NCI-H446 (cell line): ENCODE measurements at regions not wholly inside any gene's neighbourhood (a gene's known extent, or its start where the extent isn't known, plus 50 kb on each side); places are given as distances from the start of the nearest gene placed in this dataset.

Experiments used
- DNase-seq, 2 experiments: peaks; one replicate each; lab custom pipeline; 2025; lab: John Stamatoyannopoulos, UW

DNA sequence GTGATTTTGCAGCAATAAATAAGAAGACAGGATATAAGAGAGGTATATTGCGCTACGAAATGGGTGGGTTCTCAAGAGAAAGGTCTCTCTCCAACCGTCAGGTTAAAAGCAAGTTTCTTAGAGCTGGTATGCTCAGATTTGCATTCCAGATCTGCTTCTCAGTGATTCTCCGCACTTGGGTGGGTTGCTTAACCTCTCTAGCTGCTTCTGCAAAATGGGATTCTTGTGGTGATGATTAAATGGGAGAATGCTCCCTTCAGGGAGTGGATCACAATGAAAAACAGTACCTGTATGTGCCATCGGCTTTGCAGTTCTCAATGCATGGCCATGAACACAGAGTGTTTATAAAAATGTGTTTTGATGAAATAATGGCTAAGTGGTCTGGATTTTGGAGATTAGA is 477.7 kb downstream of the TNS1 start:
- DNase-seq, result no peak

- DNase-seq, result no peak
Measured at GRCh38 chr2:217523286-217523685, 479.5 kb downstream of the TNS1 start.

GRCh38 chr2:217521820-217522219 is 481.0 kb downstream of the TNS1 start:
- no peak for DNase-seq

DNA sequence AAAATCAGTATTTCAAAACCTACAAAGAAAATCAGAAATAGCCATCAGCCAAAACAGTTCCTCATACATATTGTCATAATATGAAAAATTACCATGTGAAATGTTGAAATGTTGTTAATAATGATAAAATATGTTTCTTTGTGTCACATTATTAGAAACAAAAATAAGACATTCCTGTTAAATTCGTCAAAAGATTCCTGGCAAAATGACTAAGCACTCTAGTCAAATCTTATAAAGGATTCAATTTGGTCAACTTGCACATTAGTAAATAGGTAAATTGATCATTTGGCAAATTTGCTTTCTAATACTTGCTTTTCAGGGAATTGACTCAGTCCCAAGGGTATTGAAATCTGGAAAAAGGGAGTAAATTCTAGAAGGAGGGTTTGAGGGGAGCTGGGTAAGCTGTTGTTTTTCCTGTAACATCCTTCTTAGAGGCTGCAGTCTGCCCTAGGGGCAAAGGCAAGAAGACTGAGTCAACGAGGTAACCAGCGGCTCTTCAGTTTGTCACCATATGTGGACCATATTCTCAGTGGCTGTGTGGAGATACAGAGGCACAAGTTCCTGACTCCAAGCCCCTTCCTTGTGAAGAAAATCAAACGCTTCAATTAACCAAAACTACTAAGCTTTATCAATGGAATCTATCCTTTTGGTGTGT is 482.3 kb downstream of the TNS1 start:
- no peak for DNase-seq

DNA sequence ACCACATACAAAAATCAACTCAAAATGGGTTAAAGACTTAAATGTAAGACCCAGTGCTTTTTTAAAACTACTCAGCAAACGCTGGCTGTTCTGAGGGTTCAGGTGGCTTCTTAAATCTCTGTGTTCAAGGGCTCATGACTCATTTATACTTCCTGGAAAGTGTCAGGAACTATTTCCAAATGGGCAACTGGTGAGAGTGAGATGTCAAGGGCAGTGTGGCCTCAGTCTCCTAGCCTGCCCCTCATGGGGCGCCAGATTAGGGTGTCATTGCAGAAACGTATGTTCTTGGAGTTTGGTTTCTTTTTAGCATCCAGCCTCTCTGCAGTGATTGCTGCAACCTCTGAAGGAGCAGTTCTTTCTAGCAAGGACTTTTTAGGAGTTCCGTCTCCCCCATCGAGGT is 485.4 kb downstream of the TNS1 start:
- DNase-seq, result no peak

DNA sequence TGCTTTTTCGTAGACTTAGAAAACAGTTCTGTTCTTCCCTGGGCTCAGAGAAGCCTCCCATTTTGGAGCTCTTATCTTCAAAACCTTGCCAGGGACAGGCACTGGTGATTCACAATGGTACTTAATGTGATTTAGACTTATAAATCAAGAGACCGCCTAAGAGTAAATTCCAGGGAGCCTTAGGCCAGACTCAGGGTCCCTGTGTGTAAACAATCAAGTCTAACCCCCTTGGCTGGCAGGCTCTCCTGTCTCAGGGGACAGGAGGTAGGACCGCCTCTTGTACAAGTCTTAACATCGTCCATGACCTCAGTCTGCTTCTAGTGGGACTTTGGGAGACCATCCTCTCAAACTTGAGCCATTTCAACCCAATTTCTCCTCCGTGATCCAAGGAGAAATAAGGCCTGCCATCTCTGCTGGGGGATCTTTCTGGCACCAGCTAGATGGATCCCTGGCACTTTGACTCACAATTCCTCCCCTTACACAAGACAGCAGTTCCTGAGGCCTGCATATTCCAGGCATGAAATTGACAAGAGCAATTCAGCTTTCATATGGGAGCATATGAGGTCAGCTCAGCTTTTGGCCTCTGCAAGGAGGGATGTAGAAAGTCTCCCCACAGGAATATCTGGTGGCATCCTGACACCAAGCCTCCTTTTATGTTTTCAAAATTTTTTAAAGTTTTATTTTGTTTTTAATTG is 487.0 kb downstream of the TNS1 start:
- no peak for DNase-seq

- DNase-seq, result no peak
Measured at GRCh38 chr2:217513258-217513657, 489.5 kb downstream of the TNS1 start.

DNA sequence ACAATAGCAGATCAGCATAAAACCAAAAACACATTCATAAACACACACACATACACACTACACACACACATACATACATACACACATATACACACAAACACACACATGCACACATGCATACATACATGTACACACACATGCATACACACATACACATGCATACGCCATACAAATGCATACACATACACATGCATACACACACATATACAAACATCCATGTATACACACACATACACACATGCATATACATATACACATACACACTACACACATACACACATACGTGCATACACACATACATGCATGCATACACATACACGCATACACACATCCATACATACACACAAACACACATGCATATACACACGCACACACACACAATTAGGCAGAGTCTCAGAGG is 490.1 kb downstream of the TNS1 start:
- no peak for DNase-seq

DNA sequence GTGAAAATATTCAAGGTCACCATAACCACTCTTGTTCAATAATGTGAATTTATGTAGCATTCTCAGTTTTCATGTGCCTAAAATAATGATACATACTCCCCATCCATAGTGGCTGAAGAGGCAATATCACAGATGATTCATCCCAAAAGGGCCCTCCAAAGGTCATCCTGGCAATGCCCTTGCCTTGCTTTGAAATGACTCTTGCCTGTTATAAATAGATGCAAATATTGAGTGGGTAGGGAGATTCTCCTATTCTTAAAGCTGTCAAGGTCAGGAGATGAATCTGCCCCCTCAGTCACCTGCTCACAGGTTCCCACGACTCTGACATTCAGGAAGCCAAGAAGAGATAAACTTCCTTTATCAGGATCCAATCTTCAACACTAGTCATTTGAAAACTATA is 490.5 kb downstream of the TNS1 start:
- DNase-seq, result no peak

DNA sequence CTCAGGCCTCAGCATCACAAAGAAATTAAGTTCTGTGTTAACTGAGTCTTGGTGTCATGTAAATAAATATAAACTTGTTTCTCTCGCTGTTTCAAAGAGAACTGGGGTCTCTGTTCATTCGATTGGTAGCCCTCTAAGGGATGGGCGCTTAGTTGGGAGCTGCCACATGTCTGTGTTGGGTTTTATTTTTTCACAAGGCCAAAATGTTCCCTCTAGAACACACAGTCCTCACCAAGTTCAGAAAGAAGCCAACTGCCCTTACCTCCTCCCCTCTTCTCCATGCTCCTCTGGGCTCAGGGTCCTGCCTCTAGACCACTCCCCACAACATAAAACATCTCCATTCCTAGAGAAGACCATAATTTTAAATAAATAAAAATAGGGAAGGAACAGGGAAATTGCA is 490.9 kb downstream of the TNS1 start:
- no peak for DNase-seq

DNA sequence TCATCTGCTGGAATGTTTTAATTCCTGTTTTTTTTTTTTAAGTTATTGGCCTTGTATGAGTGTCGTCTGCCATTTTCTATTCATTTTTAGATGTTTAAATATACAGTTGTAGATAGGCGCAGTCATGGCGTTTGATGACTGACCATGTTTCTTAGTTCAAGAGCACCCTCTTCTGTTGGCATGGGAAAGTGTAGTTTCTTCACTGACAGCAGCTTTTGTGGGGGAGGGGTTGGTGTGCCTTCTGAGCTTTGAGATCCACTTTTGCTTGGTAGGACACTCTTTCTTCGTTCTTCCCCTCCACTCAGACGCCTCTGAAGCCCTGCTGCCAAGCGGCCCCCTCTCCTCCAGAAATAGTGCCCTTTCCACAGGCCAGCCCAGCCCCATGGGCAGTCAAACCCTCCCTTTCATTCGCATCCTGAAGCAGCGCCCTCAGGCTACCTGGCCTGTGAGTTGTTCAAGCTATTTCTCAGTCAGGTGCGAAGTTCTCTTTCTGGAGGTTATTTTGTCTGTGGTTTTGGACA is 492.0 kb downstream of the TNS1 start:
- peak; percentile 63 to 84 for DNase-seq

DNA sequence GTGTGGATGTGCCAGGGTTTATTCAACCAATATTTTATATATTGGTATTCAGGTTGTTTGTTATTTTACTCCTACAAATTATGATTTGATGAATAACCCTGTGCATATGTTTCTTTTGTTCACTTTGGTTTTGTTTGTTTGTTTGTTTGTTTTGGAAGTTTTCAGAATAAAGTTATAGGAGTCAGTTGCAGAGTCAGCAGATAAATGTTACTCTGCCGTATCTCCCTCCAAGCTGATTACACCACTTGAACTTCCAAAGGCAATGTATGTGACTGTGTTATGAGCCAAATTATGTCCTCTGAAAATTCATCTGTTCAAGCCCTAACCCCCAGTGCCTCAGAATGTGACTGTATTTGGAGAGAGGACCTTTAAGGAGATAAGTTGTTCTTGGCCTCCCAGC is 497.5 kb downstream of the TNS1 start:
- no peak for DNase-seq

GRCh38 chr2:217501887-217502286 is 500.9 kb downstream of the TNS1 start:
- no peak for DNase-seq

DNA sequence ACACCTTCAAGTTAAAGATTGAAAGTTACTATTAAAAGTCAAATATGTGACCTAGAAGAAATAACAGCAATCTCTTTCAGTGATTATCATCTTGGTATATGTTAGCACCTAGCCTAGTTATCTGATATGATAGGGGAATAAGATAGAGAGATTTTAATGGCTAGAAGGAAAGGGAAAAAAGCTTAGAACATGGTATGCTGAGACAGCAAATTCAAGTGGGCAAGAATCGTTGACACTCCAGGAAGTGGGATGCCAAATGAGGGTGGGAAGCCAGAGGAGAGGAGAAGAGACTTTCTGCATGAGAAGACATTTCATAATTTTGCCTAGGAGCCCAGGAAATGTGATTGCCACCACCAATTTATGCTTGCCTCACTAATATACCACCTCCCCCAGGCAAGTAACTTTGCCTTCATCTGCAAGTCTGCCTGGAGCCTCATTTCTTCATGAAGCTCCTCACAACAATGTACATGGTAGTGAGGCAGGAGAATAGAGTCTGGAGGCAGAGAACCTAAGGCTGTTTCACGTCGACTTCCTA is 504.9 kb downstream of the TNS1 start:
- no peak for DNase-seq

DNA sequence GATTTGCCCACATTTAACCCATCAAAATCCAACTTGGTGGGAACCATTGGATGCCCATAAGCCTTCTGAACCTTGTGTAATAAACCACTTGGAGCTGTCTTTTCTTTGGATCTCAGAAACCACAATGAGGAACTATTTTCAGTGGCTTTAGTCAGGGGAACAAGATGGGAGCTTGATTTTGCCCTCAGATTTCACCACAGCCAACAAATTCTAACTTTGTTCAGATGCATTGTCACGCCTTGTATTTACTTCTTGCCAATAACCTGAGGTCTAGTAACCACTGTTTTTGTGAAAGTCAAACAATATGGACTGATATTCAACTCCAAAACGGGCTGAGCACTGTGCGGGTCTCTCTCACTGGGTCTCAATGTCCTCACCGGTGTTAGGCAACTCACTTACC is 508.2 kb downstream of the TNS1 start:
- no peak for DNase-seq

DNA sequence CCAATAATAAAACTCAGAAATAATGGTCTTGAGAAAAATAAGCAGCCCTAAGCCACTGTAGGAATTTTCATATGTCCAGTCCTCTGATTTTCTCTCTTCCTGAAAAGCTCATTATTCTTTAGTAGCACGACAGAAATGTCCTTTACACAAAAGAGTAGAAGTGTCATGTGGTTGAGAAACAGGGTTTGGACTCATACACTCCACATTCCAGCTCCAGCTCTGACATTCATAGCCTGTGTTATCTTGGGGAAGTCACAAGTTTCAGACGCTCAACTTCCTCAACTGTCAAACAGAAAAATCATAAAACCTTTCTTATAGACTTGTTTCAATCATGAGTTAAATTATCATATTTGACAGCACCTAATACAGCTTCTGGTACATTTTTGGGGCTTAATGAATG is 511.5 kb downstream of the TNS1 start:
- no peak for DNase-seq

- peak in 1 of 2 experiments; percentile 25 for DNase-seq
Measured at GRCh38 chr2:217489145-217489960, 513.4 kb downstream of the TNS1 start.

DNA sequence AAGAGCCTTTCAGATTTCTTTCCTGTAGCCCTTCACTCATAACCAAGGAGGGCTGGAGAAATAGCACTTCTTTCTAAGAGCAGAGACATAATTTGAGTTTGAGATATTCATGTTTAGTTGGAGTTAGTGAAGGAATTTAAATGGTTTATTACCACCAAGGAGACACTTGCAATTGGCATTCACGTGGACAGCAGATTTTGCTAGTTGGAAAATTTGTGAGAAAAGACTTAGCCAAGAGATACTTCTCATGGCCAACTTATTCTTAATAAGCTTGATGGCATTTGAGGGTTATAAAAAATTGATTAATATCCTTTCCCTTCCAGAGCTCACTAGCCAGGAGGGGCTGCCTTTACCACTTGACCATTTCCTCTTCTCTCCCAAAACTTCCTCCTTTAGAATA is 518.7 kb downstream of the TNS1 start:
- DNase-seq, result no peak

DNA sequence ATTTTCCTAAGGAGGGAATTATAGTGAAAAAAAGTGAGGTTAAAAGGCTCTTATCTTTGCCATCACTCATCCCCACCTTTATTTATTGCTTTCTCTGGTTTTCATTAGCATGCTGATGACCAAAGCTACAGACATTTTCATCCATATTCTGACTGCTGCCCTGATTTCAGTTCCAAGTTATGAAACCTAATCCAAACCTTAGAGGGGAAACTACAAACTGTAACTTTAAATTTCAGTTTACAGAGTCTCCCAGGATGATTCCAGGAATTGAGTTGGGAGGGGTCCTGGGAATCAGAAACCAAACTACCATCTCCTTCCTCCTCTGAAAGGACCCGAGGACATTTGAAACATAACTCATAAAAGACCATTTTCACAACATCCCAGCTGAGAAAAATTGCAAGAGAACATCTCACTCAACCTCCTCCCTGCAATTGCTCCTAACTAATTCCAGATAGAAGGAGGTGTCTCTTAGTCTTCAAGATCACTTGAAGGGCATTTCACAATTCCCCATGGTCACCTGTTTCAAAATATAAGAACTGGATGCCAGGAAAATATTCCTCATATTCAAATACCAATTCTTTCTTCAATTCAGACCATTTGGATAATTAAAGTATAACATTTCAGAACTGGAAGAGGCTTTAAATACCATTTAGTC is 520.6 kb downstream of the TNS1 start:
- DNase-seq, result no peak

DNA sequence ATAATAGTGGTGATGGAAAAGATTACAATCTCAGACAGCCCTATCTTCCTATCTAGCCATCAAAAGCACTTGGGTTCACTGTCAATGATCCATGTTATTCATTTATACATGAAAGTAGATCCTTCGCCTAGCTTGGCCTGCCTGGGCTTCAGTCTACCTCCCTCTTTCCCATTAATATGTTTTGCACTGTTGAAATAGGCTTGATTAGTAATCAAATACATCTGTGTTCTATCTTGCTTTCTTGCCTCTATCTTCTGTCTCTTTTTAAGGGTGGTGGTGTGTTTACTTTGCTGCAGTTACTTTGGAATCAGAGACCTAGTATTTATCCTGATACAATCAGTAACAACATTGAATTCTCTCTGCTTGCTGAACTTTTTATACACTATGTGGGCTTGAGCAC is 521.2 kb downstream of the TNS1 start:
- no peak for DNase-seq

DNA sequence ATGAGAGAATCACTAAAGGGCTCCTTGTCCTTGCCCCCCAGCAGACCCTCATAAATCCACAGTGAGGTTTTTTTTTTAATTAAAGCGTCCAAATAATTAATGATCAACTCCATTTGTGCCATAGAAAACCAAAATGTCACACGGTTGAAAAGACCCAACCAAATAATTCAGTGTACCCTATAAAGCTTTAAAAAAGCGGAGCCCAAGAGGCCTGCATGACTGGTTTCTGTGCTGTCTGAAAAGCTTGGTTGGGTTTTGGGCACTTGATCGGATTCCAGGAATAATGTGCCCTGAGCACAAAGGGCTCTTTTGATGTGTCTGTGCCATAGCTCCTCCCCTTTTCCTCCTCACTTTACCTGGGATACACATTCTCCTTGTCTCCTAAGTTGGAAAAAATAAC is 523.2 kb downstream of the TNS1 start:
- no peak for DNase-seq

- DNase-seq, result no peak
Measured at GRCh38 chr2:217478831-217479455, 523.9 kb downstream of the TNS1 start.
